Gastroesophageal sphincter (tissue), 4 donors: ENCODE measurements at regions not wholly inside any gene's neighbourhood (a gene's known extent, or its start where the extent isn't known, plus 50 kb on each side); places are given as distances from the start of the nearest gene placed in this dataset.

Source experiments
- ATAC-seq: fragments of 150-250 bp; one replicate; pipeline ENCODE4 v1.9.1; 2016; ENCODE audit warnings: mild to moderate bottlenecking, moderate library complexity
- H3K27ac ChIP-seq, 4 donors: fragments of 200-600 bp; sonication (generic) in 3 of 4; 1 replicate in 3 of 4; 2 replicates in 1 of 4; pipeline ENCODE4 v1.5.1; 2016 to 2019
- H3K27me3 ChIP-seq: fragments of 200-600 bp; sonication (generic); one replicate; pipeline ENCODE4 v1.5.1; 2019
- H3K36me3 ChIP-seq, 2 donors: fragments of 200-600 bp; sonication (generic); one replicate each; pipeline ENCODE4 v1.5.1; 2019; ENCODE audit warnings: control low read depth in 1 of 2
- H3K4me1 ChIP-seq, 3 donors: fragments of 200-600 bp; sonication (generic); 1 replicate in 2 of 3; 2 replicates in 1 of 3; pipeline ENCODE4 v1.5.1; 2016 to 2019; ENCODE audit warnings: control low read depth in 2 of 3
- H3K4me3 ChIP-seq, 2 donors: fragments of 200-600 bp; sonication (generic); one replicate each; pipeline ENCODE4 v1.5.1; 2019; ENCODE audit warnings: mild to moderate bottlenecking in 1 of 2, moderate library complexity in 1 of 2
- H3K9me3 ChIP-seq, 3 donors: fragments of 200-600 bp; sonication (generic); one replicate each; pipeline ENCODE4 v1.5.1; 2017 to 2019; ENCODE audit warnings: control low read depth in 2 of 3
- CTCF ChIP-seq, 4 experiments: fragments of 200-600 bp in 2 of 4; fragments of 450-650 bp in 2 of 4; sonication (generic) in 1 of 4; IDR thresholded peaks; one replicate each; pipeline ENCODE4 v1.5.1; 2017 to 2019; ENCODE audit warnings: antibody characterized with exemption in 4 of 4, mild to moderate bottlenecking in 2 of 4, moderate library complexity in 2 of 4
- EP300 ChIP-seq: sonication (generic); formaldehyde crosslinking; IDR thresholded peaks from one replicate; pipeline ENCODE4 v1.6.1; 2017; ENCODE audit warnings: antibody characterized with exemption, mild to moderate bottlenecking
- POLR2A ChIP-seq, 2 donors: fragments of 450-650 bp; IDR thresholded peaks; one replicate each; pipeline ENCODE4 v1.6.1; 2017; ENCODE audit warnings: antibody characterized with exemption in 2 of 2, mild to moderate bottlenecking in 2 of 2, moderate library complexity in 1 of 2
- POLR2AphosphoS5 ChIP-seq: sonication (generic); formaldehyde crosslinking; IDR thresholded peaks from one replicate; pipeline ENCODE4 v1.6.1; 2017; ENCODE audit warnings: antibody characterized with exemption
- WGBS, 2 donors: methylation state at CpG; one replicate each; pipeline ENCODE4 v1.1.5; 2018; ENCODE audit warnings: low coverage in 1 of 2; 5-methylcytosine and 5-hydroxymethylcytosine counted together

GRCh38 chr5:167452136-167452535, 839.3 kb upstream of the WWC1 start:
- Histone ChIP-seq H3K27me3 (no peaks in the 10 kb centered on the region), H3K27ac (no peak overlapping the region), H3K4me3 (no peak overlapping the region), H3K4me1 (no peaks in the 10 kb centered on the region), H3K36me3 (no peaks in the 10 kb centered on the region), H3K9me3 (no peaks in the 10 kb centered on the region)
- no peak for TF ChIP-seq POLR2A (IDR thresholded peaks at IDR 0.05)
- no peak for TF ChIP-seq EP300
- TF ChIP-seq POLR2AphosphoS5, result no peak
- TF ChIP-seq CTCF (IDR thresholded peaks at IDR 0.05), result no peak
- no peak for ATAC-seq
- WGBS, 2 donors, result 76 to 81% methylated on average over 4 of the region's 4 CpGs

GRCh38 chr5:167453246-167454030, 838.0 kb upstream of the WWC1 start:
- H3K27ac ChIP-seq, result no peak overlapping the region
- no peaks in the 10 kb centered on the region for H3K4me1 ChIP-seq
- H3K4me3 ChIP-seq, result no peak overlapping the region
- H3K9me3 ChIP-seq, result no peaks in the 10 kb centered on the region
- TF ChIP-seq CTCF (IDR thresholded peaks at IDR 0.05) (no peak), POLR2AphosphoS5 (no peak), EP300 (no peak), POLR2A (IDR thresholded peaks at IDR 0.05) (no peak)
- no peaks in the 10 kb centered on the region for H3K27me3 ChIP-seq
- WGBS, 2 donors, result 61 to 63% methylated on average over 3 of the region's 3 CpGs
- H3K36me3 ChIP-seq, result no peaks in the 10 kb centered on the region
- no peak for ATAC-seq

- H3K4me1 ChIP-seq, result no peaks in the 10 kb centered on the region
- TF ChIP-seq EP300 (no peak), POLR2A (IDR thresholded peaks at IDR 0.05) (no peak), POLR2AphosphoS5 (no peak), CTCF (IDR thresholded peaks at IDR 0.05) (no peak)
These were observed 833.0 kb upstream of the WWC1 start for GRCh38 chr5:167458412-167458811.

GRCh38 chr5:167460449-167461020, 830.9 kb upstream of the WWC1 start:
- ATAC-seq, result no peak
- peaks cover 0 to 13% (median 0%) of the 10 kb centered on the region in 3 donors for H3K9me3 ChIP-seq
- H3K36me3 ChIP-seq, result no peaks in the 10 kb centered on the region
- H3K27ac ChIP-seq, result no peak overlapping the region
- 55 to 61% methylated on average over 4 of the region's 4 CpGs for WGBS, 2 donors
- no peak for TF ChIP-seq POLR2AphosphoS5
- TF ChIP-seq EP300, result no peak
- no peak for TF ChIP-seq CTCF (IDR thresholded peaks at IDR 0.05)
- no peak for TF ChIP-seq POLR2A (IDR thresholded peaks at IDR 0.05)
- H3K4me1 ChIP-seq, result no peaks in the 10 kb centered on the region
- no peak overlapping the region for H3K4me3 ChIP-seq
- H3K27me3 ChIP-seq, result no peaks in the 10 kb centered on the region

More at GRCh38 chr5:167458412-167458811, 833.0 kb upstream of the WWC1 start:
- 49 to 61% methylated on average over 2 to 3 of the region's 4 CpGs for WGBS, 2 donors
- Histone ChIP-seq H3K36me3 (no peaks in the 10 kb centered on the region), H3K4me3 (no peak overlapping the region), H3K27me3 (no peaks in the 10 kb centered on the region), H3K9me3 (peaks cover 0 to 13% (median 0%) of the 10 kb centered on the region in 3 donors), H3K27ac (no peak overlapping the region)
- ATAC-seq, result no peak

GRCh38 chr5:167463939-167464338, 827.5 kb upstream of the WWC1 start:
- 88 to 91% methylated on average over 1 of the region's 1 CpG for WGBS, 2 donors
- peaks cover 0 to 13% (median 0%) of the 10 kb centered on the region in 3 donors for H3K9me3 ChIP-seq
- H3K27me3 ChIP-seq, result no peaks in the 10 kb centered on the region
- TF ChIP-seq POLR2A (IDR thresholded peaks at IDR 0.05), result no peak
- no peak for TF ChIP-seq CTCF (IDR thresholded peaks at IDR 0.05)
- no peak for TF ChIP-seq EP300
- no peak for TF ChIP-seq POLR2AphosphoS5
- H3K4me3 ChIP-seq, result no peak overlapping the region
- no peaks in the 10 kb centered on the region for H3K36me3 ChIP-seq
- no peaks in the 10 kb centered on the region for H3K4me1 ChIP-seq
- ATAC-seq, result no peak
- H3K27ac ChIP-seq, result no peak overlapping the region
